ENCODE measurements at regions not wholly inside any gene's neighbourhood (a gene's known extent, or its start where the extent isn't known, plus 50 kb on each side); places are given as distances from the start of the nearest gene placed in this dataset.

DNA sequence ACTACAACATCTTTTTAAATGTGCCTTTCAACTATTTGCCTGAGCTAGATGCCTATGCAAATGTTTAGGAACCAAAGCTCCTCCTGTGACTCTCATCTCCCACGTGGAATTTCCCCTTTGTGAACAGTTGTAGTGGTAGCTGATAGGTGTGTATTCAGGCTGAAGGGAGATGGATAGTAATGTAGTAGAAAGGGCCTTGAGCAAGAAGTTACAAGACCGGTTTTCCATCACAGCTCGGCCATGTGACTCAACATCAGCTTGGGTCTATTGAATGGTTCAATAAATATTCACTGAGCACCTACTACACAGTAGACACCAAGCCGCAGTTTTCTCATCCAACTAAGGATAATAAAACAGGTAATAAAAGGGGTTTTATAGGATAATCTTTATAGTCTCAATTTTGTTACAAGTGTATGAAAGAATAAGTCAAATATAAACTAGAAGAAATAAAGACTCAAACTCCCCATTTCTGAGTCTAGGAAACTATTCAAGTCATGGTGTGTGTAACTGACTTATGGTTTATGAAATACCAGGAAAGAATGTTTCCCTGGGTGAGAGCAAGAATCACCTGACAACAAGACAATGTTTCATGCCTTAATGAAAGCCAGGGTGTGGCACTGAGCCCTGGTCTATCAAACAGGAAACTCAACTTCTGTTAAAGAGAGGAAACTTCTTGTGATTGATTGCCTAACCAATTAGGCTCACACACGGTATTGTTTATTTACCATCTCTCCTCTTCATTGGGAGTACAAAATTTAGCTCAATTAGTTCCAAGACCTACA lies 187.1 kb upstream of the SPEF2 start:
- no peaks in the 10 kb centered on the region for H3K36me3 ChIP-seq (ENCODE audit: insufficient read depth, low read length)
- peaks cover 89% of the 10 kb centered on the region for H3K27me3 ChIP-seq (ENCODE audit: insufficient read depth, low read length)
- no peaks in the 10 kb centered on the region for H3K4me1 ChIP-seq (ENCODE audit: control insufficient read depth, insufficient read depth, low read length, unreplicated experiment)
- H3K4me3 ChIP-seq (ENCODE audit: low read depth, low read length), result no peak overlapping the region
- no peak overlapping the region for H2AFZ ChIP-seq (ENCODE audit: low read length, unreplicated experiment)
- H3K79me2 ChIP-seq (ENCODE audit: control insufficient read depth, insufficient read depth, low read length, unreplicated experiment), result no peaks in the 10 kb centered on the region
- no peak overlapping the region for H3K27ac ChIP-seq (ENCODE audit: low read depth, low read length)

DNA sequence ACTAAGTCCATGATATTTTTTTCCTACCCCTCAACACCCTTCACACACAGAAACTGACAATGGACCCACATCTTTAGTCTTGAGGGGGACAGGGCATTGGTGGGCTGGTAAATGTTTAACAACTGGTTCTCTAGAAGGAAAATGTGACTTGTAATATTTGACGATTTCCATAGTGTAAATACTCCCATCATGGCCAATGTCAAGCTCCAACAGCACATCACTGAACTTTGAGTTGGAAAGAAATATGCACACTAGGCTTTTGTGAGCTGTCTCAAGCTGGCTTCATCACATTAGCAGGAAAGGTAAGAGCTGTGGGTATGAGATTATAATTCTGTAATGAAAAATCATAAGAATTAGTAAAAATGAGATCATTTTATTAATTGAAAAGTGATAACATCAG lies 189.9 kb upstream of the PRLR start:
- Histone ChIP-seq H3K4me3 (ENCODE audit: low read depth, low read length) (no peak overlapping the region), H3K36me3 (ENCODE audit: insufficient read depth, low read length) (no peaks in the 10 kb centered on the region), H3K27me3 (ENCODE audit: insufficient read depth, low read length) (peaks cover 79% of the 10 kb centered on the region), H2AFZ (ENCODE audit: low read length, unreplicated experiment) (no peak overlapping the region), H3K4me1 (ENCODE audit: control insufficient read depth, insufficient read depth, low read length, unreplicated experiment) (no peaks in the 10 kb centered on the region), H3K27ac (ENCODE audit: low read depth, low read length) (no peak overlapping the region), H3K79me2 (ENCODE audit: control insufficient read depth, insufficient read depth, low read length, unreplicated experiment) (no peaks in the 10 kb centered on the region)

DNA sequence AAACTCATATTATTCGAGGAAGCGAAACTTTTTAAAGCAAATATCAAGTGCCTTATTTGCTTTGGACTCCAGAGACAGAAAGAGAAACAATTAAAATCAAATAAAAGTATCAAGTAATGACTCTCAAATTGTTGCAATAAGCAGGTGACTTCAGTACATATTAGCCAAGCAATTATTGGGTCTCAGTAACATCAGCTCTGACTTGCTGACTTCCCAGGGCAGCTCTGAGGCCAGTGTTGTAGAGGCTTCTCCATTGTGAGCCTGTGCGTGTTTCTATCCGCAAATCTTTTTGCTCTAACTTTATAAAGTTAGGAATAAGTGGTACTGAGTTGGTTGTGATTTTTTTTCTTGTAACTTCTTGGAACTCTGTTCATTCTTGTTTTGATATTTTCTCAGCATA lies 186.8 kb upstream of the PRLR start:
- no peak overlapping the region for H2AFZ ChIP-seq (ENCODE audit: low read length, unreplicated experiment)
- H3K4me1 ChIP-seq (ENCODE audit: control insufficient read depth, insufficient read depth, low read length, unreplicated experiment), result no peaks in the 10 kb centered on the region
- no peak overlapping the region for H3K4me3 ChIP-seq (ENCODE audit: low read depth, low read length)
- no peak overlapping the region for H3K27ac ChIP-seq (ENCODE audit: low read depth, low read length)
- H3K36me3 ChIP-seq (ENCODE audit: insufficient read depth, low read length), result no peaks in the 10 kb centered on the region
- H3K27me3 ChIP-seq (ENCODE audit: insufficient read depth, low read length), result peaks cover 68% of the 10 kb centered on the region
- no peaks in the 10 kb centered on the region for H3K79me2 ChIP-seq (ENCODE audit: control insufficient read depth, insufficient read depth, low read length, unreplicated experiment)

DNA sequence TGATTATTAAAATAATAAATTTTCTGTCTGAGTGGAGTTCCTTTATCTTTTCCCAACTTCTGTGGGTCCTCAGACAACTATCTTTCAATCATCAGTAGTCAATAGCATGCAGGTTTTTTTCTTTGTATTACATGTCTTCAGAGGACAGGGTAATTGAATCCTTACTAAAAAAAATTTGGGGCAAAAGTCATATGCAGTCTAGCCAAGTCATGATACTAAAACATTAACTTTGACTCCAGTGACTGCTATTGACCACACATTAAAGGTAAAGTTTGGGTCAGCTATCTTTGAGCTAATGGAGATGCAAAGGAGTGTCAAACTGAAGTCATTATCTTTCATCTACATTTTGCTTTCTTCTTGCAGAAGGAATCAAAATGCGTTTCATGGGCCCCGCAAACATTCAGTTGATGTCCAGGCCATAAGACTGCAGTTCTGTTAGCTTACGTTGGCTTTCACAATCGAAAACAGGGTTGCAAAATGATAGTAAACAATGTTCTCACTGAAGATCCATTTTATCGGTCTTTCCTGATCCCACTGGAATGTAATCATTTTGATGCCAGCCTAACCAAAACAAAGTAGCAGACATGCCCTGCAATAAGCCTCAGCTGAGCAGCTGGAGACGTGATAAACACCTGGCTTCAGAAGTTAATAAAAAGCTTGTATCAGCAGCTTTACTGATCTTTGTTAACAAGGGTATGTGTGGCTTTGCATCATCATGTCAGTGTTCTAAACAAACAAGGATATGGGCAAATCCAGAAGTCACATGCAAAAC lies 186.1 kb upstream of the PRLR start:
- no peak overlapping the region for H3K27ac ChIP-seq (ENCODE audit: low read depth, low read length)
- H3K4me3 ChIP-seq (ENCODE audit: low read depth, low read length), result no peak overlapping the region
- peaks cover 65% of the 10 kb centered on the region for H3K27me3 ChIP-seq (ENCODE audit: insufficient read depth, low read length)
- no peak overlapping the region for H2AFZ ChIP-seq (ENCODE audit: low read length, unreplicated experiment)
- H3K79me2 ChIP-seq (ENCODE audit: control insufficient read depth, insufficient read depth, low read length, unreplicated experiment), result no peaks in the 10 kb centered on the region
- no peaks in the 10 kb centered on the region for H3K4me1 ChIP-seq (ENCODE audit: control insufficient read depth, insufficient read depth, low read length, unreplicated experiment)
- no peaks in the 10 kb centered on the region for H3K36me3 ChIP-seq (ENCODE audit: insufficient read depth, low read length)

DNA sequence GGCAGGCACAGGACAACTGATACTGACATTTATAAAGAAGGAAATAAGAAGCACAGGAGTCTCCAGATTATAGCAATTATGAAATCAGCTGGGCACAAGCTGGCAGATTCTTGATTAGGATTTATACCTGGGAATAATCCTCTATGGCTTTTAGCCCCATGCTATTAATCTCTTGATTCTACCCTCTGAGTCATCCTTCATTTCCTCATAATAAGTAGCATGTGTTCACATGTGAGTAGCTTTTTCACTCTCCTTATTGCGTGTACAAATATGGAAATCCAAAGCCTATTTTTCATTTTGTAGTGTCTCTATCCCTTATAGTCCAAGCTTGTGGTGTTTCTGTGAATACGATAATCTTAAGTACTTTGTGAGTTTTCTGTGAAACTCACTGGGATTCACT lies 185.0 kb upstream of the PRLR start:
- no peaks in the 10 kb centered on the region for H3K79me2 ChIP-seq (ENCODE audit: control insufficient read depth, insufficient read depth, low read length, unreplicated experiment)
- no peak overlapping the region for H2AFZ ChIP-seq (ENCODE audit: low read length, unreplicated experiment)
- no peak overlapping the region for H3K4me3 ChIP-seq (ENCODE audit: low read depth, low read length)
- H3K27me3 ChIP-seq (ENCODE audit: insufficient read depth, low read length), result peaks cover 59% of the 10 kb centered on the region
- H3K36me3 ChIP-seq (ENCODE audit: insufficient read depth, low read length), result no peaks in the 10 kb centered on the region
- H3K27ac ChIP-seq (ENCODE audit: low read depth, low read length), result no peak overlapping the region
- H3K4me1 ChIP-seq (ENCODE audit: control insufficient read depth, insufficient read depth, low read length, unreplicated experiment), result no peaks in the 10 kb centered on the region

DNA sequence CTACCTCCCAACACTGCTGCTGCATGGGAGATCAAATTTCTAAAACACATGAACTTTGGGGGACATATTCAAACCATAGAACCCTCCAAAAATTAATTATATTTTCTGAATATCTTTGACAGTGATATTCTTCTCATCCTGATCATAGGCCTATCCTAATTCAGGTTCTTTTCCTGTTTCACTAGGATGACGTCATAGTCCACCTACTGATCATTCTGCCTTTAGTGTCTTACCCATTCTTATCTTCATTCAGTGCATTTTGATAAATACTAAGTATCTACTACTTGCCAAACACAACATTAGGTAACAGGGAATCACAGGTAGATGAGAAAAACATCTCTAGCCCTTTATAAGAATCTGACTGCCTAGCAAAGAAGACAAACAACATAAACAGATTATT lies 179.1 kb upstream of the PRLR start:
- H3K36me3 ChIP-seq (ENCODE audit: insufficient read depth, low read length), result no peaks in the 10 kb centered on the region
- peaks cover 48% of the 10 kb centered on the region for H3K27me3 ChIP-seq (ENCODE audit: insufficient read depth, low read length)
- H3K4me3 ChIP-seq (ENCODE audit: low read depth, low read length), result no peak overlapping the region
- H3K4me1 ChIP-seq (ENCODE audit: control insufficient read depth, insufficient read depth, low read length, unreplicated experiment), result no peaks in the 10 kb centered on the region
- no peaks in the 10 kb centered on the region for H3K79me2 ChIP-seq (ENCODE audit: control insufficient read depth, insufficient read depth, low read length, unreplicated experiment)
- no peak overlapping the region for H3K27ac ChIP-seq (ENCODE audit: low read depth, low read length)
- H2AFZ ChIP-seq (ENCODE audit: low read length, unreplicated experiment), result no peak overlapping the region

DNA sequence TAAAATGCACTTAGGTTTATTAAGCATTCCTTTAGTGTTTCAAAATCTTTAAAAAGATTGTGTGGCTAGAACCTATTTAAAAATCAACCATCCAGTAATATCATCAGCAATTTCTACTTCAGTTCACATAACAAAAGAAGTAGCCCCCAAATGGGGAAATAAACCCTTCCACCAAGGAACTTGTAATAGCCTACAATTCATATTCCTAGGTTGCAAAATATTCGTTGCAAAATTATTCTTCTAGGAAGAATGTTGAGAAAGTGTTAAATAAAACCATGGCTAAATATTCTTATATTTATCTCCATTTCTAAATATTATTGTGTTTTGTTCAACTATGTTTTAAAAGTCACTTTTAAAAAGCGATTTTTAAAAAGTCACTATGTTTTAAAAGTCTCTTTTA lies 177.9 kb upstream of the PRLR start:
- Histone ChIP-seq H3K36me3 (ENCODE audit: insufficient read depth, low read length) (no peaks in the 10 kb centered on the region), H3K4me3 (ENCODE audit: low read depth, low read length) (no peak overlapping the region), H3K27me3 (ENCODE audit: insufficient read depth, low read length) (peaks cover 45% of the 10 kb centered on the region), H2AFZ (ENCODE audit: low read length, unreplicated experiment) (no peak overlapping the region), H3K27ac (ENCODE audit: low read depth, low read length) (no peak overlapping the region), H3K4me1 (ENCODE audit: control insufficient read depth, insufficient read depth, low read length, unreplicated experiment) (no peaks in the 10 kb centered on the region), H3K79me2 (ENCODE audit: control insufficient read depth, insufficient read depth, low read length, unreplicated experiment) (no peaks in the 10 kb centered on the region)

DNA sequence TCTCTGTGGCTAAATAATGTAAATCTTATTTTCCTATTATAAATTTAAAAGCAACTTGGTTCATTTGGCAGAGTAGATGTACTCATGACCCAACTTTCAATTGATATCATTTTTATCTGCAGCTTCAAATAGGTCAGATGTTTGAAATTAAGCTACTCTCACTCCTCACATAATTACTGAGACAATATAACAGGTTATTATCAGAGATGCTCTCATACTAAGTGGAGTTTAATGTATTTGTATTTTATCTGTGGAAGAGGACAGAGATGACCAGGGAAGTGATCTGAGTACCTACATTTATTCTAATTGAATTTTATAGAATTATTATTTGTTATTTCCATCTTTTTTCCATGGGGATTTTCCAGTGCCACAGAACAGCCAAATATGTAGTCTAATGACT lies 177.4 kb upstream of the PRLR start:
- Histone ChIP-seq H3K27ac (ENCODE audit: low read depth, low read length) (no peak overlapping the region), H3K36me3 (ENCODE audit: insufficient read depth, low read length) (no peaks in the 10 kb centered on the region), H3K4me3 (ENCODE audit: low read depth, low read length) (no peak overlapping the region), H3K4me1 (ENCODE audit: control insufficient read depth, insufficient read depth, low read length, unreplicated experiment) (no peaks in the 10 kb centered on the region), H3K79me2 (ENCODE audit: control insufficient read depth, insufficient read depth, low read length, unreplicated experiment) (no peaks in the 10 kb centered on the region), H2AFZ (ENCODE audit: low read length, unreplicated experiment) (no peak overlapping the region), H3K27me3 (ENCODE audit: insufficient read depth, low read length) (peaks cover 44% of the 10 kb centered on the region)

DNA sequence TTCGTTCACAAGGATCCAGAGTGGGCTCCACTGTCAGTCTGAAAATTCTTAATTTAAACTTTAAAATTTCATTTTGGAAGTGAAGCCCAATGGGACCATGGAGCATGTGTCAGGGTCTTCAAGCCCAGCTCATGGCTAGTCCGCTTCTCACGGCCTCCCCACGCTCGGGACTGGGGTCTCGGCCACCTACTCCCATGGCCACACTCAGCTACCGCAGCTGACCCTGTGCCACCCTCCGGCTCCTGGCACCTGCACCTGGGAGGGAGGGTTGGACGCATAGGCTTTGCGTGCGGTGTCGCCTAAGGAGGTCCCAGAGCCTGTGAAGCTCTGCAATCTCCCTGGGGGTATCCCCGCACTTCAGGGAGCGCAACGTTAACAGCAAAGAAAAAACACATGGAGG lies 175.7 kb upstream of the PRLR start:
- no peak overlapping the region for H2AFZ ChIP-seq (ENCODE audit: low read length, unreplicated experiment)
- peaks cover 36% of the 10 kb centered on the region for H3K27me3 ChIP-seq (ENCODE audit: insufficient read depth, low read length)
- H3K4me1 ChIP-seq (ENCODE audit: control insufficient read depth, insufficient read depth, low read length, unreplicated experiment), result no peaks in the 10 kb centered on the region

DNA sequence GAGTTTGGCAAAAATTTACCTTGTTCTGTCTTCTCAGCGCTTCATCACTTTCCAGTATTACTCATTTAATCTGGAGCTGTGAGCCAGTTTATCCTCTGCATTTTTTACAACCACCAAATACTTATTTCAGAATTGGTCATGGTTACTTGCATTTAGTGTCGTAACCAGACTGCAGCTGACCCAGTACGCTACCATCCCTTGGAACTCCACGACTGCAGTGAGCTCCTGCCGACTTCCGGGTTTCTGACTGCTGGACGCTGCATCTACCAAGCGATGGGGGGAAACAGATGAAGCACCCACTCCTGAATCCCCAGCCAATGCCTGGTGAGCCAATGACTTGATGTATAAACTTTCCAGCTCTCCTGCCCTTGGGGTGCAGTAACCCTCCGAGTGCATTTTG lies 174.4 kb upstream of the PRLR start:
- H3K27ac ChIP-seq (ENCODE audit: low read depth, low read length), result no peak overlapping the region
- no peaks in the 10 kb centered on the region for H3K4me1 ChIP-seq (ENCODE audit: control insufficient read depth, insufficient read depth, low read length, unreplicated experiment)
- H3K4me3 ChIP-seq (ENCODE audit: low read depth, low read length), result no peak overlapping the region
- no peaks in the 10 kb centered on the region for H3K79me2 ChIP-seq (ENCODE audit: control insufficient read depth, insufficient read depth, low read length, unreplicated experiment)
- H2AFZ ChIP-seq (ENCODE audit: low read length, unreplicated experiment), result no peak overlapping the region
- peaks cover 33% of the 10 kb centered on the region for H3K27me3 ChIP-seq (ENCODE audit: insufficient read depth, low read length)
- H3K36me3 ChIP-seq (ENCODE audit: insufficient read depth, low read length), result no peaks in the 10 kb centered on the region

More for the DNA sequence above, 175.7 kb upstream of the PRLR start:
- no peaks in the 10 kb centered on the region for H3K79me2 ChIP-seq (ENCODE audit: control insufficient read depth, insufficient read depth, low read length, unreplicated experiment)
- no peaks in the 10 kb centered on the region for H3K36me3 ChIP-seq (ENCODE audit: insufficient read depth, low read length)
- H3K4me3 ChIP-seq (ENCODE audit: low read depth, low read length), result no peak overlapping the region
- no peak overlapping the region for H3K27ac ChIP-seq (ENCODE audit: low read depth, low read length)

DNA sequence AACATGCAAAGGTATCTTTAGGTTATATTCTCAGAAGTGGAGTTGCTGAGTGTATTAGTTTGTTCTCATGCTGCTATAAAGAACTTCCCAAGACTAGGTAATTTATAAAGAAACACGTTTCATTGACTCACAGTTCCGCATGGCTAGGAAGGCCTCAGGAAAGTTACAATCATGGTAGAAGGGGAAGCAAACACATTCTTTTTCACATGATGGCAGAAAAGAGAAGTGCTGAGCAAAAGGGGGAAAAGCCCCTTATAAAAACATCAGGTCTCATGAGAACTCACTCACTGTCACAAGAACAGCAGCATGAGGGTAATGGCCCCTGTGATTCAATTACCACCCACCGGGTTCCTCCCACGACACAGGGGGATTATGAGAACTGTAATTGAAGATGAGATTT lies 163.6 kb upstream of the PRLR start:
- no peaks in the 10 kb centered on the region for H3K4me1 ChIP-seq (ENCODE audit: control insufficient read depth, insufficient read depth, low read length, unreplicated experiment)
- no peaks in the 10 kb centered on the region for H3K36me3 ChIP-seq (ENCODE audit: insufficient read depth, low read length)
- no peak overlapping the region for H2AFZ ChIP-seq (ENCODE audit: low read length, unreplicated experiment)
- peaks cover 35% of the 10 kb centered on the region for H3K27me3 ChIP-seq (ENCODE audit: insufficient read depth, low read length)
- no peak overlapping the region for H3K4me3 ChIP-seq (ENCODE audit: low read depth, low read length)
- no peak overlapping the region for H3K27ac ChIP-seq (ENCODE audit: low read depth, low read length)
- H3K79me2 ChIP-seq (ENCODE audit: control insufficient read depth, insufficient read depth, low read length, unreplicated experiment), result no peaks in the 10 kb centered on the region

All from ACC112 (cell line).